HEK293 (cell line): ENCODE measurements at regions not wholly inside any gene's neighbourhood (a gene's known extent, or its start where the extent isn't known, plus 50 kb on each side); places are given as distances from the start of the nearest gene placed in this dataset.

ENCODE experiments used
- CTCF ChIP-seq: fragments of 450-650 bp; formaldehyde crosslinking; IDR thresholded peaks from 2 replicates; pipeline ENCODE4 v1.5.1; 2016; ENCODE audit warnings: missing biosample characterization, missing genetic modification characterization
- PRDM10 ChIP-seq: fragments of 450-650 bp; formaldehyde crosslinking; IDR thresholded peaks from 2 replicates; pipeline ENCODE4 v1.5.1; 2016; ENCODE audit warnings: missing biosample characterization, missing genetic modification characterization
- REST ChIP-seq: fragments of 450-650 bp; formaldehyde crosslinking; IDR thresholded peaks from 2 replicates; pipeline ENCODE4 v1.5.1; 2016; ENCODE audit warnings: missing biosample characterization, missing genetic modification characterization
- SP2 ChIP-seq: fragments of 450-650 bp; formaldehyde crosslinking; IDR thresholded peaks from 2 replicates; pipeline ENCODE4 v1.5.1; 2016; ENCODE audit warnings: missing biosample characterization, missing genetic modification characterization
- ZBTB49 ChIP-seq: fragments of 450-650 bp; formaldehyde crosslinking; IDR thresholded peaks from 2 replicates; pipeline ENCODE4 v1.5.1; 2016; ENCODE audit warnings: missing biosample characterization, missing genetic modification characterization, low read depth
- ZNF112 ChIP-seq: fragments of 450-650 bp; formaldehyde crosslinking; IDR thresholded peaks from 2 replicates; pipeline ENCODE4 v1.5.0; 2017; ENCODE audit warnings: missing biosample characterization, missing genetic modification characterization
- ZNF23 ChIP-seq: fragments of 450-650 bp; formaldehyde crosslinking; IDR thresholded peaks from 2 replicates; pipeline ENCODE4 v1.5.1; 2016; ENCODE audit warnings: missing biosample characterization, missing genetic modification characterization, borderline replicate concordance
- ZNF274 ChIP-seq, 2 experiments: fragments of 200-500 bp in 1 of 2; fragments of 450-650 bp in 1 of 2; sonication (Bioruptor generic) in 1 of 2; formaldehyde crosslinking in 1 of 2; IDR thresholded peaks; 2 replicates each; pipeline versions ENCODE4 v1.5.1 to v1.6.1; 2014 to 2016; ENCODE audit warnings: borderline replicate concordance in 1 of 2, inconsistent platforms in 1 of 2, low read length in 1 of 2, missing biosample characterization in 1 of 2, missing genetic modification characterization in 1 of 2
- ZNF311 ChIP-seq: fragments of 450-650 bp; formaldehyde crosslinking; IDR thresholded peaks from 2 replicates; pipeline ENCODE4 v1.5.1; 2017; ENCODE audit warnings: missing biosample characterization, missing genetic modification characterization, borderline replicate concordance
- ZNF362 ChIP-seq: fragments of 450-650 bp; formaldehyde crosslinking; IDR thresholded peaks from 2 replicates; pipeline ENCODE4 v1.5.1; 2016; ENCODE audit warnings: missing biosample characterization, missing genetic modification characterization
- ZNF513 ChIP-seq: fragments of 450-650 bp; IDR thresholded peaks from 2 replicates; pipeline ENCODE4 v1.5.1; 2018; ENCODE audit warnings: missing biosample characterization, missing genetic modification characterization
- ZNF548 ChIP-seq: fragments of 450-650 bp; formaldehyde crosslinking; IDR thresholded peaks from 2 replicates; pipeline ENCODE4 v1.5.1; 2016; ENCODE audit warnings: missing biosample characterization, missing genetic modification characterization
- ZNF707 ChIP-seq: fragments of 450-650 bp; formaldehyde crosslinking; IDR thresholded peaks from 2 replicates; pipeline ENCODE4 v1.5.1; 2016; ENCODE audit warnings: missing biosample characterization, missing genetic modification characterization
- ZNF747 ChIP-seq: fragments of 450-650 bp; formaldehyde crosslinking; IDR thresholded peaks from 2 replicates; pipeline ENCODE4 v1.5.1; 2016; ENCODE audit warnings: missing biosample characterization, missing genetic modification characterization

- TF ChIP-seq ZNF747 (tag by site-specific recombination) = no peak
- no peak for TF ChIP-seq ZNF112 (tag by site-specific recombination)
- TF ChIP-seq CTCF = no peak
- TF ChIP-seq ZNF707 (tag by site-specific recombination) = no peak
- no peak for TF ChIP-seq ZBTB49 (tag by site-specific recombination)
- no peak for TF ChIP-seq PRDM10 (tag by site-specific recombination)
- TF ChIP-seq REST (tag by site-specific recombination) = no peak
- no peak for TF ChIP-seq ZNF311 (tag by site-specific recombination)
- TF ChIP-seq ZNF362 (tag by site-specific recombination) = no peak
- TF ChIP-seq SP2 = no peak
- TF ChIP-seq ZNF274 (IDR thresholded peaks at IDR 0.05; ENCODE audit: low read length) = no peak
- TF ChIP-seq ZNF274 (tag by site-specific recombination; IDR thresholded peaks at IDR 0.05; ENCODE audit: borderline replicate concordance) = no peak
- no peak for TF ChIP-seq ZNF513
- TF ChIP-seq ZNF548 (tag by site-specific recombination) = no peak
- no peak for TF ChIP-seq ZNF23 (tag by site-specific recombination)
Observed at GRCh38 chr5:167071981-167072610, 1219.3 kb upstream of the WWC1 start.
